K562 (cell line): ENCODE measurements at regions not wholly inside any gene's neighbourhood (a gene's known extent, or its start where the extent isn't known, plus 50 kb on each side); places are given as distances from the start of the nearest gene placed in this dataset.

ENCODE experiments used
- ATAC-seq: fragments of 200-7000 bp; cut with Tn5 transposase; 3 replicates; pipeline ENCODE4 v1.9.1; 2020; ENCODE audit warnings: moderate library complexity
- BruUV-seq: library from RNA; stranded (reverse); fragments of 400-500 nt; replicated peaks from 2 replicates; lab custom pipeline; 2021; lab: Mats Ljungman, UMichigan
- CTCF ChIA-PET: fragments of 300-600 bp; formaldehyde crosslinking; extraction: SDS; loops from one replicate; lab custom pipeline; 2021; ENCODE audit warnings: low intra/inter-chr PET ratio; lab: Yijun Ruan, JAX
- POLR2A ChIA-PET: fragments of 300-600, 350-650 bp; sonication (Branson Sonifier 250); formaldehyde crosslinking; extraction: SDS; loops from one replicate; lab custom pipeline; 2021; ENCODE audit warnings: antibody characterized with exemption, inconsistent platforms; lab: Yijun Ruan, JAX
- DNase-seq, 4 experiments: peaks; one replicate each; pipeline versions ENCODE4 v3.0.0 to v3.0.0-alpha.2; 2011 to 2018; ENCODE audit warnings: low spot score in 3 of 4, mixed read lengths in 3 of 4; ENCODE audit errors: extremely low read depth in 1 of 4
- FAIRE-seq: peaks from 2 replicates; lab custom pipeline; 2011; peaks lifted over from hg19 to GRCh38; lab: Jason Lieb, UNC
- H2AFZ ChIP-seq: 2 replicates; pipeline ENCODE4 v1.6.0; 2011; ENCODE audit warnings: low read depth, low read length, control low read depth, inconsistent platforms
- H3K27ac ChIP-seq: fragments of 200-600 bp; 3 replicates; pipeline ENCODE4 v1.8.0; 2011; ENCODE audit warnings: low read depth, mild to moderate bottlenecking, control low read depth, inconsistent platforms, low read length, moderate library complexity, mixed read lengths; ENCODE audit errors: extremely low read depth
- H3K27me3 ChIP-seq, 2 experiments: fragments of 300-600 bp in 1 of 2; 2 replicates in 1 of 2; 3 replicates in 1 of 2; pipeline versions ENCODE4 v1.6.0 to v1.8.0; 2011; ENCODE audit warnings: inconsistent platforms in 2 of 2, low read length in 2 of 2, mild to moderate bottlenecking in 1 of 2, mixed read lengths in 1 of 2, moderate library complexity in 1 of 2; ENCODE audit not compliant: control insufficient read depth in 2 of 2, insufficient read depth in 2 of 2
- H3K36me3 ChIP-seq: fragments of 300-600 bp; 3 replicates; pipeline ENCODE4 v1.8.0; 2011; ENCODE audit warnings: mild to moderate bottlenecking, low read length, inconsistent platforms; ENCODE audit not compliant: control insufficient read depth, insufficient read depth
- H3K4me1 ChIP-seq, 2 experiments: fragments of 200-600 bp in 1 of 2; replicated peaks in 1 of 2; 2 replicates in 1 of 2; 3 replicates in 1 of 2; pipeline versions ENCODE4 v1.5.1 to v1.8.0; 2011; ENCODE audit warnings: inconsistent platforms in 2 of 2, low read length in 2 of 2, mild to moderate bottlenecking in 1 of 2, mixed read lengths in 1 of 2, moderate library complexity in 1 of 2; ENCODE audit not compliant: control insufficient read depth in 2 of 2, insufficient read depth in 2 of 2
- H3K4me2 ChIP-seq: 2 replicates; pipeline ENCODE4 v1.6.1; 2011; ENCODE audit warnings: low read length, control low read depth, inconsistent platforms, mixed read lengths; ENCODE audit not compliant: insufficient read depth
- H3K4me3 ChIP-seq: fragments of 200-600 bp; sonication (generic), shearing (Covaris generic); 2 replicates; pipeline ENCODE4 v1.5.1; 2016; ENCODE audit warnings: control low read depth, inconsistent platforms
- H3K79me2 ChIP-seq: fragments of 200-600 bp; 3 replicates; pipeline ENCODE4 v1.8.0; 2011; ENCODE audit warnings: low read length, inconsistent platforms; ENCODE audit not compliant: control insufficient read depth, insufficient read depth
- H3K9ac ChIP-seq, 2 experiments: 2 replicates each; pipeline versions ENCODE4 v1.6.0 to v1.6.1; 2011; ENCODE audit warnings: low read depth in 2 of 2, low read length in 2 of 2, control low read depth in 1 of 2, inconsistent platforms in 1 of 2, mild to moderate bottlenecking in 1 of 2, mixed read lengths in 1 of 2; ENCODE audit not compliant: insufficient read depth in 1 of 2
- H3K9me1 ChIP-seq: one replicate; pipeline ENCODE4 v1.6.0; 2011; ENCODE audit warnings: inconsistent platforms, mild to moderate bottlenecking, low read length, moderate library complexity; ENCODE audit not compliant: control insufficient read depth, insufficient read depth
- H3K9me3 ChIP-seq: replicated peaks from 2 replicates; pipeline ENCODE4 v1.5.1; 2011; ENCODE audit warnings: low read depth, low read length, inconsistent platforms; ENCODE audit not compliant: control insufficient read depth, insufficient read depth
- H4K20me1 ChIP-seq: replicated peaks from 2 replicates; pipeline ENCODE4 v1.6.1; 2011; ENCODE audit warnings: low read length, inconsistent platforms, mixed read lengths; ENCODE audit not compliant: control insufficient read depth, insufficient read depth
- HDGF ChIP-seq: fragments of 450-650 bp; IDR thresholded peaks from 2 replicates; pipeline ENCODE4 v1.6.1; 2016
- PCBP1 ChIP-seq: fragments of 200-400 bp; formaldehyde crosslinking; IDR thresholded peaks from 2 replicates; pipeline ENCODE4 v1.6.1; 2018; ENCODE audit warnings: mild to moderate bottlenecking, low read depth, low read length; ENCODE audit not compliant: poor library complexity, severe bottlenecking
- SMAD2 ChIP-seq: fragments of 150-350 bp; IDR thresholded peaks from 2 replicates; pipeline ENCODE4 v1.6.1; 2014; ENCODE audit warnings: low read depth, mild to moderate bottlenecking, low read length
- TEAD1 ChIP-seq, 2 experiments: fragments of 450-650 bp in 1 of 2; sonication (generic) in 1 of 2; formaldehyde crosslinking; IDR thresholded peaks; 2 replicates each; pipeline versions ENCODE4 v1.4.0 to v1.8.0; 2020 to 2022; ENCODE audit warnings: mild to moderate bottlenecking in 2 of 2, missing genetic modification reagents in 1 of 2
- WGBS: fragments of 100-300 bp; shearing (Covaris generic); methylation state at CpG from one replicate; pipeline ENCODE4 v1.1.6; 2016; ENCODE audit warnings: low coverage, mixed read lengths; ENCODE audit not compliant: insufficient coverage; ENCODE audit errors: missing lambda C conversion rate; 5-methylcytosine and 5-hydroxymethylcytosine counted together
- in situ Hi-C: fragments of 300-500 bp; cut with MboI; formaldehyde crosslinking; loops from 4 replicates; pipeline ENCODE4 v1.15.0; 2018; ENCODE audit warnings: inconsistent platforms, mixed read lengths
- intact Hi-C: fragments of 100-400 bp; cut with micrococcal nuclease; formaldehyde crosslinking; loops from 2 replicates; pipeline ENCODE4 v1.14.2; 2022
- TF ChIP-seq, protein P1 (sequence below): sonication (generic); formaldehyde crosslinking; IDR thresholded peaks from 2 replicates; pipeline ENCODE4 v1.8.0; 2022; ENCODE audit warnings: missing genetic modification reagents, mild to moderate bottlenecking, borderline replicate concordance
- TF ChIP-seq, protein P2 (sequence below): sonication (generic); formaldehyde crosslinking; IDR thresholded peaks from 2 replicates; pipeline ENCODE4 v1.8.1; 2022; ENCODE audit warnings: missing genetic modification reagents

DNA sequence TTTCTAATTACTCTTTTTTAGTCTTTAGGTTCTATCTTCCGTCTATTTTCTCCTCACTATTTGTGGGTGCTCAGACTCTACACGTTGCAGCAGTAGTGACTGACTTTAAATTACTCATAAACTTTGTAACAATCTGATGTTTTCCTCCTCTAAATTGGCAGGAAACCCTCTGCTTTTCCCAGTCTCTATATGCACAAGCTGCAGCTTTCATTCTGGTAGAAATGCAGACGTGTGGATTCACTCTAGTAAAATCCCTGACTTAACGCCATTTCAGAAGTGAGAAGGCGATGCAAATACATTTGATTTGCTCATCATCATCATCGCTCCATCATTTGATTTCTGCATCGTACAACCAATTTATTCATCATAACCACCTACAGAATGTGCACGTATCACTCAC, 561.0 kb upstream of the ZFHX3 start (continued):
- TF ChIP-seq, protein P1, sequence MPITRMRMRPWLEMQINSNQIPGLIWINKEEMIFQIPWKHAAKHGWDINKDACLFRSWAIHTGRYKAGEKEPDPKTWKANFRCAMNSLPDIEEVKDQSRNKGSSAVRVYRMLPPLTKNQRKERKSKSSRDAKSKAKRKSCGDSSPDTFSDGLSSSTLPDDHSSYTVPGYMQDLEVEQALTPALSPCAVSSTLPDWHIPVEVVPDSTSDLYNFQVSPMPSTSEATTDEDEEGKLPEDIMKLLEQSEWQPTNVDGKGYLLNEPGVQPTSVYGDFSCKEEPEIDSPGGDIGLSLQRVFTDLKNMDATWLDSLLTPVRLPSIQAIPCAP (CRISPR knock-in tag): no peak
- TF ChIP-seq, all 486 proteins: peak for 0

DNA sequence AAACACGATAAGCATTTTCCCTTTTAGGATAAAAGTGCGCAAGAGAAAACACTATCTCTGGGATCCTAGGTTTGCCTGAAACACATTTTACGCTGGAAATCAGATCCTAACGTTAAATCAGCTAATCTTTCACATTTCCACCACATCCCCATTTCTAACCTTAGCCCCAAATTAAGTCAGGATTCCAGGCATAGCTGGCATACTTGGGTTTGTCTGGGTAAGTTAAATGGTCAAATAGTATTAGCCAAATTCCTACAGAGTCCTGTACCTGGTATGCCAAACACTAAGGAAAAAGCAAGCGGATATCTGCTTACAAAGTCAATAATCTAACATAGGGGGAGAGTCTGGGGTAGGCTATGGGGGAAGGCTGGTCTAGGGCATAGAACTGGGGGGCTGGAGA, 557.4 kb upstream of the ZFHX3 start:
- H3K27me3 ChIP-seq: peaks cover 0 to 2% of the 10 kb centered on the region in 2 experiments; a peak in 2 of 5 replicates
- ChIA-PET POLR2A (interaction anchor here (0.9 kb wide), 1 partner anchor 9 kb away, joined by 4 read pairs; no protein-coding TSS in a partner anchor), CTCF (no interaction called here)
- no peaks in the 10 kb centered on the region for H3K36me3 ChIP-seq
- TF ChIP-seq SMAD2 (no peak), PCBP1 (no peak), TEAD1 (CRISPR knock-in tag; IDR thresholded peaks at IDR 0.05) (no peak), HDGF (no peak)
- TF ChIP-seq, protein P2, sequence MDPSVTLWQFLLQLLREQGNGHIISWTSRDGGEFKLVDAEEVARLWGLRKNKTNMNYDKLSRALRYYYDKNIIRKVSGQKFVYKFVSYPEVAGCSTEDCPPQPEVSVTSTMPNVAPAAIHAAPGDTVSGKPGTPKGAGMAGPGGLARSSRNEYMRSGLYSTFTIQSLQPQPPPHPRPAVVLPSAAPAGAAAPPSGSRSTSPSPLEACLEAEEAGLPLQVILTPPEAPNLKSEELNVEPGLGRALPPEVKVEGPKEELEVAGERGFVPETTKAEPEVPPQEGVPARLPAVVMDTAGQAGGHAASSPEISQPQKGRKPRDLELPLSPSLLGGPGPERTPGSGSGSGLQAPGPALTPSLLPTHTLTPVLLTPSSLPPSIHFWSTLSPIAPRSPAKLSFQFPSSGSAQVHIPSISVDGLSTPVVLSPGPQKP (CRISPR knock-in tag): no peak
- no peaks in the 10 kb centered on the region for H3K9me3 ChIP-seq
- in situ Hi-C loops (no loop called here), intact Hi-C loops (no loop called here)
- no TSS peak for BruUV-seq
- DNase-seq (no peak), ATAC-seq (no peak), FAIRE-seq (no peak)
- H3K4me3 ChIP-seq: no peak overlapping the region
- H3K79me2 ChIP-seq: no peaks in the 10 kb centered on the region
- no peaks in the 10 kb centered on the region for H4K20me1 ChIP-seq
- no peak overlapping the region for H2AFZ ChIP-seq
- WGBS: 1% methylated on average over 5 of the region's 5 CpGs
- H3K4me1 ChIP-seq: no peaks in the 10 kb centered on the region
- no peak overlapping the region for H3K4me2 ChIP-seq
- H3K9ac ChIP-seq: no peak overlapping the region
- H3K27ac ChIP-seq: no peak overlapping the region
- H3K9me1 ChIP-seq: no peaks in the 10 kb centered on the region
